ENCODE measurements at regions not wholly inside any gene's neighbourhood (a gene's known extent, or its start where the extent isn't known, plus 50 kb on each side); places are given as distances from the start of the nearest gene placed in this dataset.

DNA sequence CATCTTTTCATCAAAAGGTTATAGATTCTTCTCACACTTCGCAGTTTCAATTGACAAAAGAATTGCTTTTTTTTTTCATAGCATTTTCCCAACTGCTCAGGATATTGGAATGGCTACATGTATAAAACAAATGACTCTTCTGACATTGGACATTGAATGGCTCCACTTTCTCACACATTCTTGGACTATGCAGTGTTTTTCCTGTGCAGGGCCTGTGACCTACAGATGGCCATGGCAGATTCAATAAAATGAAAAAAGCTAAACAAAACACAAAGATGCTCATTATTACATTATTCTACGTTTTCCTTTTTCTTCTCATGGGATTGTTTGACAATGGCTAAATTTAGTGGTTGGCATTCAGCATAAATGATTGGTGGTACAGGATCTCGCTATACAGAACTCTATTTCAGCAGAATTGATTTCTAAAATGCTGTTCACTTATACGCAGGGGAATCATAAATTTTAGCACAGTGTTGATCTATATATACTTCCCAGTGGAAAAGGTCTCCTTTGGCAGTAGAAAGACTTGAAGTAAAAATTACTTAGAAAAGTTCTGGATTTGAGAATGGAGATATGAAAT is 115.6 kb upstream of the ADAMTS5 start:
- Mint-ChIP-seq H3K27me3 (ENCODE audit: unreplicated experiment) (no peaks in the 10 kb centered on the region), H3K4me3 (ENCODE audit: low read depth, unreplicated experiment) (no peak overlapping the region)

GRCh38 chr21:27079636-27080240 is 112.8 kb upstream of the ADAMTS5 start:
- H3K27ac Mint-ChIP-seq (ENCODE audit: unreplicated experiment) = no peak overlapping the region
- intact Hi-C loops (cut with micrococcal nuclease; ENCODE audit: unreplicated experiment) = no loop called here
- H3K27me3 Mint-ChIP-seq (ENCODE audit: unreplicated experiment) = no peaks in the 10 kb centered on the region
- no peaks in the 10 kb centered on the region for H3K4me1 Mint-ChIP-seq (ENCODE audit: low read depth, unreplicated experiment)
- DNase-seq = no peak
- no TSS peak for BruUV-seq (replicated peaks)
- no peaks in the 10 kb centered on the region for H3K36me3 Mint-ChIP-seq (ENCODE audit: insufficient read depth, unreplicated experiment)
- TF ChIP-seq, protein P1, sequence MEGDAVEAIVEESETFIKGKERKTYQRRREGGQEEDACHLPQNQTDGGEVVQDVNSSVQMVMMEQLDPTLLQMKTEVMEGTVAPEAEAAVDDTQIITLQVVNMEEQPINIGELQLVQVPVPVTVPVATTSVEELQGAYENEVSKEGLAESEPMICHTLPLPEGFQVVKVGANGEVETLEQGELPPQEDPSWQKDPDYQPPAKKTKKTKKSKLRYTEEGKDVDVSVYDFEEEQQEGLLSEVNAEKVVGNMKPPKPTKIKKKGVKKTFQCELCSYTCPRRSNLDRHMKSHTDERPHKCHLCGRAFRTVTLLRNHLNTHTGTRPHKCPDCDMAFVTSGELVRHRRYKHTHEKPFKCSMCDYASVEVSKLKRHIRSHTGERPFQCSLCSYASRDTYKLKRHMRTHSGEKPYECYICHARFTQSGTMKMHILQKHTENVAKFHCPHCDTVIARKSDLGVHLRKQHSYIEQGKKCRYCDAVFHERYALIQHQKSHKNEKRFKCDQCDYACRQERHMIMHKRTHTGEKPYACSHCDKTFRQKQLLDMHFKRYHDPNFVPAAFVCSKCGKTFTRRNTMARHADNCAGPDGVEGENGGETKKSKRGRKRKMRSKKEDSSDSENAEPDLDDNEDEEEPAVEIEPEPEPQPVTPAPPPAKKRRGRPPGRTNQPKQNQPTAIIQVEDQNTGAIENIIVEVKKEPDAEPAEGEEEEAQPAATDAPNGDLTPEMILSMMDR (IDR thresholded peaks at IDR 0.05; ENCODE audit: unreplicated experiment) = no peak
- H3K9me3 Mint-ChIP-seq (ENCODE audit: low read depth, unreplicated experiment) = no peaks in the 10 kb centered on the region
- H3K4me3 Mint-ChIP-seq (ENCODE audit: low read depth, unreplicated experiment) = no peak overlapping the region
- CTCF ChIA-PET = no interaction called here

More for the DNA sequence above, 115.6 kb upstream of the ADAMTS5 start:
- no peaks in the 10 kb centered on the region for H3K9me3 Mint-ChIP-seq (ENCODE audit: low read depth, unreplicated experiment)
- no peaks in the 10 kb centered on the region for H3K36me3 Mint-ChIP-seq (ENCODE audit: insufficient read depth, unreplicated experiment)
- CTCF ChIA-PET = no interaction called here
- no peak overlapping the region for H3K27ac Mint-ChIP-seq (ENCODE audit: unreplicated experiment)
- intact Hi-C loops (cut with micrococcal nuclease; ENCODE audit: unreplicated experiment) = no loop called here
- no peaks in the 10 kb centered on the region for H3K4me1 Mint-ChIP-seq (ENCODE audit: low read depth, unreplicated experiment)
- DNase-seq = no peak
- TF ChIP-seq, protein P1 (IDR thresholded peaks at IDR 0.05; ENCODE audit: unreplicated experiment) = no peak
- BruUV-seq (replicated peaks) = no TSS peak

DNA sequence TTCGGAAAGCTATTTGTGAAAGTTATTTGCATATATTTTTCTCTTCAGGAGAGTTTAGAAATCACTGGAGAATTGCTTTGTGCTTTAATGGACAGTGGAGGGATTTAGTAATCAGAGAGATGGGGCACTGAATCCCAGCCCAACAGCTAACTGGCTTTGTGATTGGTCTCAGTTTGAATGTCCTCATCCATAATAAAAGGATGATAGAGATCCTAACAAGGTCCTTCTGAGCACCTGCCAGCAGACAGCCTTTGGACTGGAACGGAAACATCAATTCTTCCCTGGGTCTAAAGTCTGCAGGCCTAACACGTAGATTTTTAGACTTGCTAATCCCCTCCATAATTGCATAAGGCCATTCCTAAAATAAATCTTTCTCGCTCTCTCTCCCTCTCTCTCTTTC is 112.0 kb upstream of the ADAMTS5 start:
- CTCF ChIA-PET = no interaction called here

GRCh38 chr21:27077501-27077900 is 110.6 kb upstream of the ADAMTS5 start:
- CTCF ChIA-PET = no interaction called here
- Mint-ChIP-seq H3K36me3 (ENCODE audit: insufficient read depth, unreplicated experiment) (no peaks in the 10 kb centered on the region), H3K4me1 (ENCODE audit: low read depth, unreplicated experiment) (no peaks in the 10 kb centered on the region), H3K4me3 (ENCODE audit: low read depth, unreplicated experiment) (no peak overlapping the region), H3K9me3 (ENCODE audit: low read depth, unreplicated experiment) (no peaks in the 10 kb centered on the region), H3K27me3 (ENCODE audit: unreplicated experiment) (no peaks in the 10 kb centered on the region), H3K27ac (ENCODE audit: unreplicated experiment) (no peak overlapping the region)
- BruUV-seq (replicated peaks) = no TSS peak
- TF ChIP-seq, protein P1 (IDR thresholded peaks at IDR 0.05; ENCODE audit: unreplicated experiment) = no peak
- no peak for DNase-seq
- intact Hi-C loops (cut with micrococcal nuclease; ENCODE audit: unreplicated experiment) = no loop called here

More for the DNA sequence above, 112.0 kb upstream of the ADAMTS5 start:
- intact Hi-C loops (cut with micrococcal nuclease; ENCODE audit: unreplicated experiment) = no loop called here
- no peaks in the 10 kb centered on the region for H3K36me3 Mint-ChIP-seq (ENCODE audit: insufficient read depth, unreplicated experiment)
- no peak overlapping the region for H3K27ac Mint-ChIP-seq (ENCODE audit: unreplicated experiment)
- no peaks in the 10 kb centered on the region for H3K27me3 Mint-ChIP-seq (ENCODE audit: unreplicated experiment)
- no TSS peak for BruUV-seq (replicated peaks)
- H3K4me1 Mint-ChIP-seq (ENCODE audit: low read depth, unreplicated experiment) = no peaks in the 10 kb centered on the region
- TF ChIP-seq, protein P1 (IDR thresholded peaks at IDR 0.05; ENCODE audit: unreplicated experiment) = no peak
- H3K9me3 Mint-ChIP-seq (ENCODE audit: low read depth, unreplicated experiment) = no peaks in the 10 kb centered on the region
- H3K4me3 Mint-ChIP-seq (ENCODE audit: low read depth, unreplicated experiment) = no peak overlapping the region
- DNase-seq = no peak
